ENCODE measurements at regions not wholly inside any gene's neighbourhood (a gene's known extent, or its start where the extent isn't known, plus 50 kb on each side); places are given as distances from the start of the nearest gene placed in this dataset.

- no peak for TF ChIP-seq CTCF (IDR thresholded peaks at IDR 0.05; ENCODE audit: low read length)
- no peak for TF ChIP-seq EZH2 (IDR thresholded peaks at IDR 0.05; ENCODE audit: borderline replicate concordance, low read length)
Observed at GRCh38 chr2:163291790-163292189, 444.0 kb downstream of the FIGN start.

Data from OCI-LY1 (cell line).